Glutamatergic neuron (in vitro differentiated cells): ENCODE measurements at regions not wholly inside any gene's neighbourhood (a gene's known extent, or its start where the extent isn't known, plus 50 kb on each side); places are given as distances from the start of the nearest gene placed in this dataset.

Source experiments
- DNase-seq: peaks from one replicate; pipeline ENCODE4 v3.0.0; 2022
- H3K27ac Mint-ChIP-seq: one replicate; pipeline ENCODE4 v1.8.0; 2020; ENCODE audit warnings: mild to moderate bottlenecking, mixed read lengths, inconsistent platforms; ENCODE audit not compliant: unreplicated experiment
- H3K27me3 Mint-ChIP-seq: one replicate; pipeline ENCODE4 v1.8.0; 2020; ENCODE audit warnings: mild to moderate bottlenecking, moderate library complexity, mixed read lengths, inconsistent platforms; ENCODE audit not compliant: unreplicated experiment
- H3K36me3 Mint-ChIP-seq: one replicate; pipeline ENCODE4 v1.8.0; 2020; ENCODE audit warnings: mild to moderate bottlenecking, mixed read lengths, inconsistent platforms; ENCODE audit not compliant: unreplicated experiment
- H3K4me1 Mint-ChIP-seq: one replicate; pipeline ENCODE4 v1.8.0; 2020; ENCODE audit warnings: mild to moderate bottlenecking, low read depth, mixed read lengths, inconsistent platforms; ENCODE audit not compliant: unreplicated experiment
- H3K4me3 Mint-ChIP-seq: one replicate; pipeline ENCODE4 v1.8.0; 2020; ENCODE audit warnings: mild to moderate bottlenecking, mixed read lengths, inconsistent platforms; ENCODE audit not compliant: unreplicated experiment
- H3K9me3 Mint-ChIP-seq: one replicate; pipeline ENCODE4 v1.8.0; 2020; ENCODE audit warnings: mild to moderate bottlenecking, moderate library complexity, mixed read lengths, inconsistent platforms; ENCODE audit not compliant: unreplicated experiment
- CTCF ChIP-seq: fragments of 200-600 bp; sonication (generic); IDR thresholded peaks from one replicate; pipeline ENCODE4 v1.5.0; 2021; ENCODE audit not compliant: partially characterized antibody, unreplicated experiment

GRCh38 chr15:25544076-25544475 lies 105.3 kb upstream of the UBE3A start:
- Mint-ChIP-seq H3K9me3 (peaks cover 1% of the 10 kb centered on the region), H3K27ac (no peak overlapping the region), H3K27me3 (peaks cover 2% of the 10 kb centered on the region), H3K4me3 (no peak overlapping the region), H3K36me3 (no peaks in the 10 kb centered on the region), H3K4me1 (peaks cover 5% of the 10 kb centered on the region)
- no peak for TF ChIP-seq CTCF
- DNase-seq, result no peak

- H3K27ac Mint-ChIP-seq, result no peak overlapping the region
- TF ChIP-seq CTCF, result no peak
- no peak overlapping the region for H3K4me3 Mint-ChIP-seq
- H3K4me1 Mint-ChIP-seq, result peaks cover 5% of the 10 kb centered on the region
- H3K27me3 Mint-ChIP-seq, result peaks cover 2% of the 10 kb centered on the region
- no peaks in the 10 kb centered on the region for H3K36me3 Mint-ChIP-seq
- DNase-seq, result no peak
- peaks cover 1% of the 10 kb centered on the region for H3K9me3 Mint-ChIP-seq
These were observed 104.4 kb upstream of the UBE3A start for GRCh38 chr15:25543196-25543595.

DNA sequence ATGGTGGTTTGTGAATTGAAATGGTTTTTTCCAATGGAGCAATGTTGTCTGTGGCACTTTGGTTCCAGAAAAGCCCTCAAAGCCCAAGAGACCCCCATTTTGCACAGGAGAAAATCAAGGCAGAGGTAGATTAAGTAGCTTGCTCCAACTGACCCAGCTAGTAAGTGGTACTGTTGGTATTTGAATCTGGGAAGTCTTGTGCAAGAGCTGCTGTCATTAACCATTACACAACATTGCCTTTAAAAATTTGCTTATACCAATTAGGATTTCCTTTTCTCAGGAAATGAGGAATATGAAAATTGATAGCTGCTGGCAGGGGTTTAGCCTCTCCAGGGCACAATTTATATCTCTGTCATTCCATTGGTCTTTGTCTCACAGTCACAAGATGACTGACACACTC lies 102.4 kb upstream of the UBE3A start:
- H3K9me3 Mint-ChIP-seq, result peaks cover 1% of the 10 kb centered on the region
- peaks cover 5% of the 10 kb centered on the region for H3K4me1 Mint-ChIP-seq
- H3K27me3 Mint-ChIP-seq, result peaks cover 3% of the 10 kb centered on the region

DNA sequence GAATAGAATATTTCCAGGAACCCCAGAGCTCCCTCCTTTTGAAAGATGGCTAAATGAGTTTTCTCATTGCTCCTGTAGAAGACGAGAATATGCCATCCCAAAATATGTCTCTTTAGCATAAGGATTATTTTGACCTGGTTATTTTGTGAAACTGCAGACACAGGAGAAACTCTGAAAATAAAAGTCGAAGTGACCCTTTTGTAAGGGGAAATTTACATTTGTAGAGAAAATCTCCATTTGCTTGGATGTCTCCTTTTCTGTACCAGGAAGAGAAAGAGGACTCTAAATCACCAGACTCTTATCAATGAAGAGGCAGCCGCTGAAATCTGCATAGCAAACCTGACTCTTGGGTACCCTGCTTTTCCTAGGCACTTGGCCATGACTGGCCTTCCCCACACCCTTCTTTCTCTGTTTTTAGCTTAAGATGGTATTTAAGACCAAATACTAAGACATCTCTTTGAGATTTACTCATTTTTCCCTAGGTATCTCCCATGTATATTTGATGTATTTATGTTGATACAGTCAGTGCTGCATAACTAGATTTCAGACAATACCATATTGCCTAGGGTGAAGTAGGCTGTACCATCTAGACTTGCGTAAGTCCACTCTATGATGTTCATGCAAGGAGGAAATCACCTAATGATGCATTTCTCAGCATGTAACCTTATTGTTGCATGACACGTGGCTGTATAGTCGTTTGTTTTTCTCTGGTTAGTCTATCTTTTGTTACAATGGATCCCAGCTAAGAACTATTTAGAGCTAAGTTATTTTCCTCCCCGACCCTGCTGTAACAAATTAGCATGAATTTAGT lies 98.2 kb upstream of the UBE3A start:
- no peak overlapping the region for H3K4me3 Mint-ChIP-seq
- H3K27ac Mint-ChIP-seq, result no peak overlapping the region
- no peak for DNase-seq

More for the DNA sequence above, 102.4 kb upstream of the UBE3A start:
- Mint-ChIP-seq H3K4me3 (no peak overlapping the region), H3K27ac (no peak overlapping the region), H3K36me3 (no peaks in the 10 kb centered on the region)
- no peak for DNase-seq
- no peak for TF ChIP-seq CTCF

More for the DNA sequence above, 98.2 kb upstream of the UBE3A start:
- Mint-ChIP-seq H3K9me3 (peaks cover 1% of the 10 kb centered on the region), H3K36me3 (no peaks in the 10 kb centered on the region), H3K4me1 (no peaks in the 10 kb centered on the region), H3K27me3 (peaks cover 1% of the 10 kb centered on the region)
- no peak for TF ChIP-seq CTCF
